PC-3 (cell line): ENCODE measurements at regions not wholly inside any gene's neighbourhood (a gene's known extent, or its start where the extent isn't known, plus 50 kb on each side); places are given as distances from the start of the nearest gene placed in this dataset.
"Not testable (repeated sequence)": the region's sequence is repeated elsewhere in the genome, so short reads cannot be mapped to it uniquely, and the experiment has no call there.

Experiments used
- ATAC-seq: fragments of 200-7000 bp; cut with Tn5 transposase; 2 replicates; pipeline ENCODE4 v1.9.1; 2020; ENCODE audit warnings: mild to moderate bottlenecking, moderate library complexity
- BruUV-seq: library from RNA; stranded (reverse); fragments of 400-500 nt; replicated peaks from 2 replicates; lab custom pipeline; 2021; lab: Mats Ljungman, UMichigan
- CTCF ChIA-PET: fragments of 300-600 bp; sonication (Branson Sonifier 250); formaldehyde crosslinking; loops from one replicate; lab custom pipeline; 2022; ENCODE audit warnings: antibody characterized with exemption; lab: Charles Lee
- POLR2A ChIA-PET: fragments of 300-600 bp; sonication (Branson Sonifier 250); formaldehyde crosslinking; loops from one replicate; lab custom pipeline; 2022; ENCODE audit warnings: antibody characterized with exemption; ENCODE audit not compliant: unreplicated experiment; lab: Charles Lee
- DNase-seq: peaks from one replicate; pipeline ENCODE4 v3.0.0-alpha.2; 2015
- H2AFZ ChIP-seq: fragments of 300-600 bp; sonication (generic); 2 replicates; pipeline ENCODE4 v1.6.0; 2016; ENCODE audit warnings: antibody characterized with exemption, low read length
- H3F3A ChIP-seq: fragments of 300-600 bp; sonication (generic); one replicate; pipeline ENCODE4 v1.6.0; 2017; ENCODE audit warnings: antibody characterized with exemption, low read length, control low read depth, mild to moderate bottlenecking; ENCODE audit not compliant: unreplicated experiment
- H3K27ac ChIP-seq: fragments of 300-600 bp; sonication (generic); 2 replicates; pipeline ENCODE4 v1.5.1; 2016; ENCODE audit warnings: mild to moderate bottlenecking, low read length
- H3K27me3 ChIP-seq: fragments of 300-600 bp; sonication (generic); 2 replicates; pipeline ENCODE4 v1.6.1; 2016; ENCODE audit warnings: low read length, mixed read lengths
- H3K36me3 ChIP-seq: fragments of 300-600 bp; sonication (generic); 2 replicates; pipeline ENCODE4 v1.6.1; 2016; ENCODE audit warnings: low read depth, mixed run types, low read length, mixed read lengths
- H3K4me1 ChIP-seq: fragments of 300-600 bp; sonication (generic); 2 replicates; pipeline ENCODE4 v1.5.1; 2016; ENCODE audit warnings: low read length; ENCODE audit not compliant: insufficient read depth
- H3K4me2 ChIP-seq: fragments of 300-600 bp; sonication (generic); 2 replicates; pipeline ENCODE4 v1.6.0; 2016; ENCODE audit warnings: low read length
- H3K4me3 ChIP-seq: fragments of 300-600 bp; sonication (generic); 2 replicates; pipeline ENCODE4 v1.5.1; 2016; ENCODE audit warnings: mild to moderate bottlenecking, low read length, mixed read lengths
- H3K79me2 ChIP-seq: fragments of 300-600 bp; sonication (generic); 2 replicates; pipeline ENCODE4 v1.6.1; 2017; ENCODE audit warnings: low read length, mixed read lengths
- H3K9ac ChIP-seq: fragments of 300-600 bp; sonication (generic); 2 replicates; pipeline ENCODE4 v1.6.0; 2016; ENCODE audit warnings: mild to moderate bottlenecking, low read length
- H3K9me2 ChIP-seq: fragments of 300-600 bp; sonication (generic); replicated peaks from 2 replicates; pipeline ENCODE4 v1.6.1; 2016; ENCODE audit warnings: mixed run types, low read length, mixed read lengths
- H3K9me3 ChIP-seq: fragments of 300-600 bp; sonication (generic); 2 replicates; pipeline ENCODE4 v1.6.1; 2016; ENCODE audit warnings: low read length, mixed read lengths
- H4K20me1 ChIP-seq: fragments of 300-600 bp; sonication (generic); 2 replicates; pipeline ENCODE4 v1.6.1; 2016; ENCODE audit warnings: low read length, mixed read lengths
- CTCF ChIP-seq: fragments of 300-600 bp; sonication (generic); conservative IDR thresholded peaks from 2 replicates; pipeline ENCODE4 v1.5.1; 2017; ENCODE audit warnings: antibody characterized with exemption, low read depth, mild to moderate bottlenecking, low read length
- EZH2 ChIP-seq: fragments of 300-600 bp; sonication (generic); IDR thresholded peaks from one replicate; pipeline ENCODE4 v1.6.1; 2017; ENCODE audit warnings: antibody characterized with exemption, mild to moderate bottlenecking, low read length; ENCODE audit not compliant: unreplicated experiment
- EZH2phosphoT487 ChIP-seq: fragments of 300-600 bp; sonication (generic); IDR thresholded peaks from 2 replicates; pipeline ENCODE4 v1.6.1; 2018; ENCODE audit warnings: mild to moderate bottlenecking, antibody characterized with exemption, low read length, borderline replicate concordance
- intact Hi-C: fragments of 100-400 bp; cut with micrococcal nuclease; formaldehyde crosslinking; loops from 2 replicates; pipeline ENCODE4 v1.9.0; 2023

- Histone ChIP-seq H3F3A (no peaks in the 10 kb centered on the region), H4K20me1 (no peaks in the 10 kb centered on the region), H3K4me3 (no peak overlapping the region), H3K4me2 (no peak overlapping the region), H3K9ac (no peak overlapping the region), H3K9me3 (no peaks in the 10 kb centered on the region), H2AFZ (no peak overlapping the region), H3K27ac (no peak overlapping the region), H3K9me2 (no peaks in the 10 kb centered on the region), H3K27me3 (no peaks in the 10 kb centered on the region), H3K36me3 (no peaks in the 10 kb centered on the region), H3K79me2 (no peaks in the 10 kb centered on the region), H3K4me1 (no peaks in the 10 kb centered on the region)
- BruUV-seq = no TSS peak
- ATAC-seq (no peak), DNase-seq (peak; percentile 24)
- ChIA-PET POLR2A (no interaction called here), CTCF (no interaction called here)
- intact Hi-C loops = no loop called here
- TF ChIP-seq EZH2phosphoT487 = no peak
- no peak for TF ChIP-seq EZH2
- no peak for TF ChIP-seq CTCF
These were observed 522.8 kb downstream of the GLUD2 start for GRCh38 chrX:121570072-121570841.

- no peak for ATAC-seq
- H3K27ac ChIP-seq = no peak overlapping the region
- no peaks in the 10 kb centered on the region for H3K79me2 ChIP-seq
- no TSS peak for BruUV-seq
- TF ChIP-seq EZH2phosphoT487 = no peak
- no peak; the same call in 1 of the 2 replicates for TF ChIP-seq CTCF
- no peaks in the 10 kb centered on the region for H3K36me3 ChIP-seq
- peak; percentile 2 for DNase-seq
- ChIA-PET CTCF (no interaction called here), POLR2A (no interaction called here)
- no peaks in the 10 kb centered on the region for H3K9me3 ChIP-seq
- no peaks in the 10 kb centered on the region for H4K20me1 ChIP-seq
- no peaks in the 10 kb centered on the region for H3K9me2 ChIP-seq
- no peak overlapping the region for H3K4me2 ChIP-seq
- H3K4me1 ChIP-seq = no peaks in the 10 kb centered on the region
- no peak overlapping the region for H2AFZ ChIP-seq
- no peaks in the 10 kb centered on the region for H3F3A ChIP-seq
- no peak overlapping the region for H3K9ac ChIP-seq
- H3K4me3 ChIP-seq = no peak overlapping the region
- intact Hi-C loops = no loop called here
- H3K27me3 ChIP-seq = no peaks in the 10 kb centered on the region
These were observed 523.9 kb downstream of the GLUD2 start for GRCh38 chrX:121571333-121571732.

- H3K9me2 ChIP-seq, H3K9me3 ChIP-seq, H2AFZ ChIP-seq, DNase-seq, intact Hi-C loops, H3K9ac ChIP-seq, H3K79me2 ChIP-seq, H3K4me2 ChIP-seq, H3K4me3 ChIP-seq, H3K27ac ChIP-seq, H4K20me1 ChIP-seq, H3K36me3 ChIP-seq, CTCF ChIA-PET, H3F3A ChIP-seq, H3K27me3 ChIP-seq, H3K4me1 ChIP-seq, ATAC-seq, BruUV-seq: not testable (repeated sequence)
- POLR2A ChIA-PET = interaction anchor here (0.6 kb wide), 1 partner anchor 315 kb away, joined by 4 read pairs; no protein-coding TSS in a partner anchor
These were observed 527.0 kb downstream of the GLUD2 start for GRCh38 chrX:121574384-121574783.
